ENCODE measurements at regions not wholly inside any gene's neighbourhood (a gene's known extent, or its start where the extent isn't known, plus 50 kb on each side); places are given as distances from the start of the nearest gene placed in this dataset.

- dilution Hi-C loops (cut with MboI; ENCODE audit: extremely low pct_ligation_motif_present, low sequenced_read_pairs) (no loop called here), intact Hi-C loops (cut with micrococcal nuclease) (loop anchor here (5.0 kb wide), 1 partner anchor 175 kb away; no protein-coding TSS in a partner anchor)
- TF ChIP-seq POLR2AphosphoS5 (IDR thresholded peaks at IDR 0.05; ENCODE audit: insufficient read depth, low read depth, low read length) (no peak), POLR2A (IDR thresholded peaks at IDR 0.05; ENCODE audit: low read depth, low read length) (no peak), GATA2 (IDR thresholded peaks at IDR 0.05; ENCODE audit: insufficient read depth, insufficient read length, low read depth, low read length) (no peak), JUN (IDR thresholded peaks at IDR 0.05; ENCODE audit: borderline replicate concordance, insufficient read depth, insufficient read length, low read depth) (no peak), CTCF (IDR thresholded peaks at IDR 0.05; ENCODE audit: extremely low read depth in 1 of 2, insufficient read depth in 1 of 2, low read depth in 1 of 2, low read length in 2 of 2) (no peak), MAX (IDR thresholded peaks at IDR 0.05; ENCODE audit: insufficient read depth, insufficient read length) (no peak)
- Histone ChIP-seq H3K4me1 (ENCODE audit: control insufficient read depth, extremely low read depth, insufficient read depth, low read length) (no peaks in the 10 kb centered on the region), H3K4me3 (replicated peaks in 1 of 3; ENCODE audit: insufficient read depth in 1 of 3, low read depth in 1 of 3, low read length in 3 of 3) (no peak overlapping the region), H3K36me3 (ENCODE audit: control insufficient read depth in 2 of 2, extremely low read depth in 1 of 2, insufficient read depth in 2 of 2, low read length in 2 of 2) (no peaks in the 10 kb centered on the region), H3K9me3 (replicated peaks; ENCODE audit: control insufficient read depth, insufficient read depth, low read length) (no peaks in the 10 kb centered on the region), H3K79me2 (ENCODE audit: control insufficient read depth, insufficient read depth, low read length) (no peaks in the 10 kb centered on the region), H3K4me2 (ENCODE audit: insufficient read depth, low read length) (no peak overlapping the region), H3K27ac (ENCODE audit: insufficient read depth, low read depth, low read length) (no peak overlapping the region), H3K9ac (replicated peaks; ENCODE audit: extremely low read depth, insufficient read depth, low read length) (no peak overlapping the region), H4K20me1 (replicated peaks; ENCODE audit: control insufficient read depth, extremely low read depth, insufficient read depth, low read length) (no peaks in the 10 kb centered on the region), H3K9me1 (replicated peaks; ENCODE audit: control insufficient read depth, extremely low read depth, insufficient read depth, low read length) (no peaks in the 10 kb centered on the region), H2AFZ (ENCODE audit: low read depth, low read length) (no peak overlapping the region), H3K27me3 (ENCODE audit: control insufficient read depth in 2 of 2, insufficient read depth in 2 of 2, low read length in 2 of 2) (no peaks in the 10 kb centered on the region)
- no TSS peak for BruUV-seq (replicated peaks)
- POLR2A ChIA-PET: no interaction called here
- FAIRE-seq (no peak), DNase-seq (ENCODE audit: low read depth, low spot score) (no peak)
- CTCF ChIA-PET: no interaction called here
Observed at GRCh38 chr13:82597747-82598146, 1284.5 kb downstream of the SLITRK1 start.

DNA sequence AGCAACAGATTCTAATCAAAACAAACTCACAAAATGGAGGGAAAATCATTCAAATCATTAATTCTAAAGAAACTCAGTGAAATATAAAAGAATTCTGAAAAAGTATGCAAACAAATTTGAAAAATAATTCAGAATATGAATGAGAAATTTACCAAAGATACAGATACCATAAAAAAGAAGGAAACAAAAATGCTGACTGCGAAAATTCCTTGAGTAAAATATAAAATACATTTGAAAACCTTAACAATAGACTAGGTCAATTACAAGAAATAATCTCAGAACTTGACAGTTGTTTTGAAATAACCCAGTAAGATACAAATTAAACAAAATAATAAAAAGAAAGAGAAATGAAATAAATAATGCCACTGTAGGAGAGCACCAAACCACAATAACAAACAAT, 1289.0 kb downstream of the SLITRK1 start:
- no peak overlapping the region for H3K4me2 ChIP-seq (ENCODE audit: insufficient read depth, low read length)
- H4K20me1 ChIP-seq (replicated peaks; ENCODE audit: control insufficient read depth, extremely low read depth, insufficient read depth, low read length): no peaks in the 10 kb centered on the region
- ChIA-PET CTCF (no interaction called here), POLR2A (no interaction called here)
- no peak for FAIRE-seq
- H3K27ac ChIP-seq (ENCODE audit: insufficient read depth, low read depth, low read length): no peak overlapping the region
- no peak overlapping the region for H3K9ac ChIP-seq (replicated peaks; ENCODE audit: extremely low read depth, insufficient read depth, low read length)
- no peak for TF ChIP-seq MAX (IDR thresholded peaks at IDR 0.05; ENCODE audit: insufficient read depth, insufficient read length)
- no peak for TF ChIP-seq GATA2 (IDR thresholded peaks at IDR 0.05; ENCODE audit: insufficient read depth, insufficient read length, low read depth, low read length)
- no peak for TF ChIP-seq POLR2AphosphoS5 (IDR thresholded peaks at IDR 0.05; ENCODE audit: insufficient read depth, low read depth, low read length)
- TF ChIP-seq JUN (IDR thresholded peaks at IDR 0.05; ENCODE audit: borderline replicate concordance, insufficient read depth, insufficient read length, low read depth): no peak
- no peak for TF ChIP-seq EZH2 (IDR thresholded peaks at IDR 0.05; ENCODE audit: borderline replicate concordance, low read depth, low read length, severe bottlenecking)
- no peak for TF ChIP-seq FOS (IDR thresholded peaks at IDR 0.05; ENCODE audit: borderline replicate concordance, insufficient read depth, low read length)
- H3K27me3 ChIP-seq (ENCODE audit: control insufficient read depth in 2 of 2, insufficient read depth in 2 of 2, low read length in 2 of 2): no peaks in the 10 kb centered on the region
- no peaks in the 10 kb centered on the region for H3K9me1 ChIP-seq (replicated peaks; ENCODE audit: control insufficient read depth, extremely low read depth, insufficient read depth, low read length)
- no peaks in the 10 kb centered on the region for H3K9me3 ChIP-seq (replicated peaks; ENCODE audit: control insufficient read depth, insufficient read depth, low read length)
- no peaks in the 10 kb centered on the region for H3K4me1 ChIP-seq (ENCODE audit: control insufficient read depth, extremely low read depth, insufficient read depth, low read length)
- H3K36me3 ChIP-seq (ENCODE audit: control insufficient read depth in 2 of 2, extremely low read depth in 1 of 2, insufficient read depth in 2 of 2, low read length in 2 of 2): no peaks in the 10 kb centered on the region
- no TSS peak for BruUV-seq (replicated peaks)
- H2AFZ ChIP-seq (ENCODE audit: low read depth, low read length): no peak overlapping the region
- intact Hi-C loops (cut with micrococcal nuclease): no loop called here
- no peak overlapping the region for H3K4me3 ChIP-seq (replicated peaks in 1 of 3; ENCODE audit: insufficient read depth in 1 of 3, low read depth in 1 of 3, low read length in 3 of 3)
- H3K79me2 ChIP-seq (ENCODE audit: control insufficient read depth, insufficient read depth, low read length): no peaks in the 10 kb centered on the region
- dilution Hi-C loops (cut with MboI; ENCODE audit: extremely low pct_ligation_motif_present, low sequenced_read_pairs): no loop called here
- DNase-seq (ENCODE audit: low read depth, low spot score): no peak

Measured in endothelial cell of umbilical vein (primary cell).